Liver (tissue), 8 donors: ENCODE measurements at regions not wholly inside any gene's neighbourhood (a gene's known extent, or its start where the extent isn't known, plus 50 kb on each side); places are given as distances from the start of the nearest gene placed in this dataset.

Source experiments
- DNase-seq: peaks from one replicate; pipeline ENCODE4 v3.0.0-alpha.2; 2017; ENCODE audit warnings: low spot score
- H3K27ac ChIP-seq, 2 donors: one replicate each; pipeline ENCODE4 v1.7.0; 2013; ENCODE audit warnings: inconsistent platforms in 2 of 2, low read length in 2 of 2, control low read depth in 1 of 2, low read depth in 1 of 2, mild to moderate bottlenecking in 1 of 2
- H3K27me3 ChIP-seq, 4 donors: one replicate each; pipeline versions ENCODE4 v1.6.1 to v1.7.0; 2013; ENCODE audit warnings: low read length in 3 of 4, inconsistent platforms in 1 of 4, mild to moderate bottlenecking in 1 of 4, moderate library complexity in 1 of 4; ENCODE audit not compliant: control insufficient read depth in 4 of 4, insufficient read depth in 4 of 4
- H3K36me3 ChIP-seq, 4 donors: one replicate each; pipeline versions ENCODE4 v1.6.1 to v1.7.0; 2013; ENCODE audit warnings: low read length in 3 of 4, mild to moderate bottlenecking in 3 of 4, low read depth in 1 of 4, moderate library complexity in 1 of 4; ENCODE audit not compliant: control insufficient read depth in 4 of 4, insufficient read depth in 3 of 4
- H3K4me1 ChIP-seq, 4 donors: one replicate each; pipeline versions ENCODE4 v1.6.1 to v1.7.0; 2013; ENCODE audit warnings: low read length in 3 of 4, mild to moderate bottlenecking in 3 of 4, moderate library complexity in 1 of 4; ENCODE audit not compliant: control insufficient read depth in 4 of 4, insufficient read depth in 4 of 4
- H3K4me3 ChIP-seq, 3 donors: one replicate each; pipeline versions ENCODE4 v1.6.1 to v1.7.0; 2013; ENCODE audit warnings: low read length in 3 of 3, control low read depth in 1 of 3, low read depth in 1 of 3, mild to moderate bottlenecking in 1 of 3
- H3K9ac ChIP-seq, 2 donors: one replicate each; pipeline ENCODE4 v1.7.0; 2013; ENCODE audit warnings: low read length in 2 of 2, mild to moderate bottlenecking in 2 of 2, moderate library complexity in 2 of 2, control low read depth in 1 of 2, low read depth in 1 of 2
- H3K9me3 ChIP-seq, 4 donors: one replicate each; pipeline versions ENCODE4 v1.6.1 to v1.7.0; 2013; ENCODE audit warnings: low read length in 3 of 4; ENCODE audit not compliant: control insufficient read depth in 4 of 4
- ATF3 ChIP-seq: IDR thresholded peaks from 2 replicates; pipeline ENCODE4 v1.6.1; 2016; ENCODE audit warnings: antibody characterized with exemption
- CTCF ChIP-seq: fragments of 150-350 bp; IDR thresholded peaks from 2 replicates; pipeline ENCODE4 v1.5.1; 2017; ENCODE audit warnings: improper control_type of control experiment, low read depth, low read length; ENCODE audit not compliant: missing input control
- EGR1 ChIP-seq, 2 donors: IDR thresholded peaks; 2 replicates each; pipeline ENCODE4 v1.6.1; 2016 to 2018; ENCODE audit warnings: antibody characterized with exemption in 2 of 2, low read depth in 2 of 2
- FOXA1 ChIP-seq: IDR thresholded peaks from 2 replicates; pipeline ENCODE4 v1.6.1; 2016; ENCODE audit warnings: antibody characterized with exemption
- GABPA ChIP-seq, 2 donors: IDR thresholded peaks in 1 of 2; conservative IDR thresholded peaks in 1 of 2; 2 replicates each; pipeline ENCODE4 v1.6.1; 2016; ENCODE audit warnings: antibody characterized with exemption in 2 of 2, mild to moderate bottlenecking in 1 of 2, moderate library complexity in 1 of 2
- HNF4A ChIP-seq, 2 donors: conservative IDR thresholded peaks; 2 replicates each; pipeline ENCODE4 v1.6.1; 2016; ENCODE audit warnings: antibody characterized with exemption in 2 of 2, mild to moderate bottlenecking in 2 of 2
- HNF4G ChIP-seq: IDR thresholded peaks from 2 replicates; pipeline ENCODE4 v1.6.1; 2016; ENCODE audit warnings: antibody characterized with exemption
- JUND ChIP-seq, 2 donors: IDR thresholded peaks; 2 replicates each; pipeline ENCODE4 v1.6.1; 2016; ENCODE audit warnings: antibody characterized with exemption in 2 of 2
- NR2F2 ChIP-seq: IDR thresholded peaks from 2 replicates; pipeline ENCODE4 v1.6.1; 2016; ENCODE audit warnings: antibody characterized with exemption
- REST ChIP-seq: IDR thresholded peaks from 2 replicates; pipeline ENCODE4 v1.6.1; 2016; ENCODE audit warnings: antibody characterized with exemption, mild to moderate bottlenecking
- RXRA ChIP-seq, 2 donors: IDR thresholded peaks; 2 replicates each; pipeline ENCODE4 v1.6.1; 2017 to 2018; ENCODE audit warnings: antibody characterized with exemption in 2 of 2, mild to moderate bottlenecking in 1 of 2
- SP1 ChIP-seq: IDR thresholded peaks from 2 replicates; pipeline ENCODE4 v1.6.1; 2018; ENCODE audit warnings: antibody characterized with exemption, mild to moderate bottlenecking
- YY1 ChIP-seq: IDR thresholded peaks from 2 replicates; pipeline ENCODE4 v1.6.1; 2016; ENCODE audit warnings: antibody characterized with exemption, mild to moderate bottlenecking
- ZBTB33 ChIP-seq: IDR thresholded peaks from 2 replicates; pipeline ENCODE4 v1.6.1; 2016; ENCODE audit warnings: antibody characterized with exemption
- WGBS: extraction: QIAGEN DNeasy Blood & Tissue Kit; methylation state at CpG from one replicate; pipeline ENCODE4 v1.1.7; 2013; 5-methylcytosine and 5-hydroxymethylcytosine counted together
- donor health status: healthy.
- donor health status: healthy.
- donor health status: healthy.
- donor health status: healthy.
- donor health status: healthy.

- Histone ChIP-seq H3K27ac (no peak overlapping the region), H3K9me3 (no peaks in the 10 kb centered on the region), H3K27me3 (no peaks in the 10 kb centered on the region), H3K4me3 (no peak overlapping the region), H3K36me3 (no peaks in the 10 kb centered on the region), H3K9ac (no peak overlapping the region), H3K4me1 (no peaks in the 10 kb centered on the region)
- TF ChIP-seq RXRA (IDR thresholded peaks at IDR 0.05): no peak
- no peak for TF ChIP-seq NR2F2
- TF ChIP-seq JUND (IDR thresholded peaks at IDR 0.05): no peak
- TF ChIP-seq REST: no peak
- TF ChIP-seq HNF4A (conservative IDR thresholded peaks at IDR 0.05): no peak
- no peak for TF ChIP-seq FOXA1
- TF ChIP-seq ZBTB33: no peak
- no peak for TF ChIP-seq EGR1 (IDR thresholded peaks at IDR 0.05; ENCODE audit: low read depth in 2 of 2)
- no peak for TF ChIP-seq SP1
- no peak for TF ChIP-seq YY1
- TF ChIP-seq CTCF: no peak
- TF ChIP-seq ATF3: no peak
- TF ChIP-seq GABPA (IDR thresholded peaks at IDR 0.05 in 1 of 2, conservative IDR thresholded peaks at IDR 0.05 in 1 of 2): no peak
- TF ChIP-seq HNF4G: no peak
- DNase-seq: no peak
Measured at GRCh38 chrX:27254656-27255055, 208.5 kb downstream of the PPP4R3C start.

GRCh38 chrX:27251369-27251768 lies 211.8 kb downstream of the PPP4R3C start:
- TF ChIP-seq ZBTB33 (no peak), CTCF (no peak), GABPA (IDR thresholded peaks at IDR 0.05 in 1 of 2, conservative IDR thresholded peaks at IDR 0.05 in 1 of 2) (no peak)
- Histone ChIP-seq H3K9me3 (no peaks in the 10 kb centered on the region), H3K36me3 (no peaks in the 10 kb centered on the region), H3K27me3 (no peaks in the 10 kb centered on the region), H3K4me1 (no peaks in the 10 kb centered on the region), H3K9ac (no peak overlapping the region), H3K27ac (no peak overlapping the region), H3K4me3 (no peak overlapping the region)
- WGBS: 31% methylated on average over 3 of the region's 3 CpGs
- DNase-seq: no peak
